Activated CD4-positive, alpha-beta memory T cell treated with anti-CD3 and anti-CD28 coated beads for 36 hours (primary cell): ENCODE measurements at regions not wholly inside any gene's neighbourhood (a gene's known extent, or its start where the extent isn't known, plus 50 kb on each side); places are given as distances from the start of the nearest gene placed in this dataset.
A peak's percentile ranks its signal among the peaks of the same experiment; 100 is the strongest.

ENCODE experiments used
- CTCF ChIA-PET: fragments of 350-600 bp; sonication (Branson Sonifier 250); formaldehyde crosslinking; loops from one replicate; lab custom pipeline; 2021; ENCODE audit warnings: antibody characterized with exemption, inconsistent platforms; lab: Charles Lee
- POLR2A ChIA-PET: fragments of 350-600 bp; sonication (Branson Sonifier 250); formaldehyde crosslinking; loops from one replicate; lab custom pipeline; 2021; ENCODE audit warnings: antibody characterized with exemption; lab: Charles Lee
- DNase-seq: peaks from one replicate; pipeline ENCODE4 v3.0.0-alpha.2; 2020
- H3K27ac Mint-ChIP-seq: one replicate; pipeline ENCODE4 v1.8.0; 2021; ENCODE audit warnings: mixed read lengths
- H3K27me3 Mint-ChIP-seq: one replicate; pipeline ENCODE4 v1.8.0; 2021; ENCODE audit warnings: mixed read lengths
- H3K36me3 Mint-ChIP-seq: one replicate; pipeline ENCODE4 v1.8.0; 2021; ENCODE audit warnings: mixed read lengths
- H3K4me1 Mint-ChIP-seq: one replicate; pipeline ENCODE4 v1.8.0; 2021; ENCODE audit warnings: low read depth, mixed read lengths
- H3K4me3 Mint-ChIP-seq: one replicate; pipeline ENCODE4 v1.8.0; 2021; ENCODE audit warnings: mild to moderate bottlenecking, mixed read lengths
- H3K9me3 Mint-ChIP-seq: one replicate; pipeline ENCODE4 v1.8.0; 2021; ENCODE audit warnings: mixed read lengths
- intact Hi-C: fragments of 100-400 bp; cut with micrococcal nuclease; formaldehyde crosslinking; loops from one replicate; pipeline ENCODE4 v1.15.1; 2023

GRCh38 chr2:155412598-155412997, 714.1 kb downstream of the KCNJ3 start:
- ChIA-PET POLR2A (no interaction called here), CTCF (no interaction called here)
- intact Hi-C loops = no loop called here

GRCh38 chr2:155404433-155405002, 706.0 kb downstream of the KCNJ3 start:
- Mint-ChIP-seq H3K36me3 (no peaks in the 10 kb centered on the region), H3K27me3 (no peaks in the 10 kb centered on the region), H3K27ac (no peak overlapping the region), H3K4me1 (no peaks in the 10 kb centered on the region), H3K9me3 (peaks cover 22% of the 10 kb centered on the region), H3K4me3 (no peak overlapping the region)
- ChIA-PET CTCF (no interaction called here), POLR2A (no interaction called here)
- DNase-seq = no peak
- intact Hi-C loops = no loop called here

More at GRCh38 chr2:155412598-155412997, 714.1 kb downstream of the KCNJ3 start:
- no peaks in the 10 kb centered on the region for H3K36me3 Mint-ChIP-seq
- peaks cover 4% of the 10 kb centered on the region for H3K9me3 Mint-ChIP-seq
- no peak overlapping the region for H3K27ac Mint-ChIP-seq
- DNase-seq = no peak
- no peaks in the 10 kb centered on the region for H3K27me3 Mint-ChIP-seq
- H3K4me1 Mint-ChIP-seq = no peaks in the 10 kb centered on the region
- H3K4me3 Mint-ChIP-seq = no peak overlapping the region

- DNase-seq = no peak
- Mint-ChIP-seq H3K4me1 (no peaks in the 10 kb centered on the region), H3K36me3 (no peaks in the 10 kb centered on the region), H3K27ac (no peak overlapping the region), H3K27me3 (peaks cover 2% of the 10 kb centered on the region), H3K4me3 (no peak overlapping the region), H3K9me3 (no peaks in the 10 kb centered on the region)
- POLR2A ChIA-PET = no interaction called here
- intact Hi-C loops = no loop called here
- CTCF ChIA-PET = no interaction called here
Measured at GRCh38 chr2:155393406-155393805, 694.9 kb downstream of the KCNJ3 start.

DNA sequence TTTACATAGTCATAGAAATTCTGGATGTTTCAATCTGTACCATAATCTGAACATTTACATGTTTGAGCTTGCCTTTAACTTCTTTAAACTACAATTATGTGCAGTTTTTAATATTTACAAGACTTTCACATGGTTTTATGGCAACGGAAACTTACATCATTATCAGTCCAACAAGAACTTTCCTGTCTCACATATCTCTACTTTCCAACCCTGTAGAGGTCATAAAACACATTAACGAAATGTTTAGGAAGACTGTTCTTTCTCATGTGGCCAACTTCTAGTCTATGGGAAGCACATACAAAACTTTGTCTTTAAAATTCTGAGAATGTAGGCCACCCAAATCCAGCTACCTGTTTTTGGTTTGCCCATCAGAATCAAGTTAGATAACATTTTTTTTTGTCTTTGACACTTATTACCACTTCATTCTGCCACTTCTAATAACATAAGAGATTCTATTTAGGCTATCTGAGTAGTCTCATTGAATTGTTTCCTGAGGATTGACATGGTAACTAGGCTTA, 693.2 kb downstream of the KCNJ3 start:
- no peak for DNase-seq
- no peaks in the 10 kb centered on the region for H3K9me3 Mint-ChIP-seq
- H3K36me3 Mint-ChIP-seq = no peaks in the 10 kb centered on the region
- POLR2A ChIA-PET = no interaction called here
- H3K27me3 Mint-ChIP-seq = peaks cover 3% of the 10 kb centered on the region
- intact Hi-C loops = no loop called here
- no peak overlapping the region for H3K4me3 Mint-ChIP-seq
- CTCF ChIA-PET = interaction anchor here (1.0 kb wide), 1 partner anchor 14 kb away, joined by 4 read pairs; no protein-coding TSS in a partner anchor
- H3K27ac Mint-ChIP-seq = no peak overlapping the region
- H3K4me1 Mint-ChIP-seq = no peaks in the 10 kb centered on the region

- intact Hi-C loops = no loop called here
- Mint-ChIP-seq H3K27me3 (peaks cover 3% of the 10 kb centered on the region), H3K4me1 (no peaks in the 10 kb centered on the region), H3K9me3 (no peaks in the 10 kb centered on the region), H3K27ac (no peak overlapping the region), H3K4me3 (no peak overlapping the region), H3K36me3 (no peaks in the 10 kb centered on the region)
- ChIA-PET POLR2A (no interaction called here), CTCF (no interaction called here)
- no peak for DNase-seq
Measured at GRCh38 chr2:155389224-155389623, 690.7 kb downstream of the KCNJ3 start.

- Mint-ChIP-seq H3K4me1 (peaks cover under 1% of the 10 kb centered on the region), H3K27me3 (peaks cover 1% of the 10 kb centered on the region), H3K9me3 (no peaks in the 10 kb centered on the region), H3K27ac (no peak overlapping the region), H3K4me3 (no peak overlapping the region), H3K36me3 (no peaks in the 10 kb centered on the region)
- intact Hi-C loops = no loop called here
- DNase-seq = no peak
- POLR2A ChIA-PET = no interaction called here
- CTCF ChIA-PET = interaction anchor here (0.5 kb wide), 1 partner anchor 16 kb away, joined by 3 read pairs; no protein-coding TSS in a partner anchor
Measured at GRCh38 chr2:155384555-155385123, 686.1 kb downstream of the KCNJ3 start.

DNA sequence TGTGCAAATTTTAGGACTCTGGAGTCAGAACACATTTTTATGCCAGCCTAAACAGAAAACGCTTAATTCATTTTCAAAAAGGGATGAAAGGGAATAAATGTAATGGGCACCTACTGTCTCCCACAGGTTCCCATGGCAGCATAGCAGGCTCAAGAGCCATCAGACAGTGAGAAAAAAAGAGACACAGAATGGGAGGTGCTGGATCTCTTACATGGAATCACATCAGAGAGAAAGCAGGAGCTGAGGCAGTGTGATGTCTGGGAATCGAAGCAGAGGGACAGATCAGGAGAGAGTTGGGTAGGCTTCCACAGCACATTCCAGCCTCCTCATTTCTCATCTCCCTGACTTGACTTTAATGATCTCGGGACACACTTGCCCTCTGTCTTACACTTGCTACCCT, 684.3 kb downstream of the KCNJ3 start:
- CTCF ChIA-PET = no interaction called here
- Mint-ChIP-seq H3K4me1 (peaks cover 15% of the 10 kb centered on the region), H3K36me3 (no peaks in the 10 kb centered on the region), H3K27me3 (peaks cover 1% of the 10 kb centered on the region), H3K27ac (no peak overlapping the region), H3K9me3 (no peaks in the 10 kb centered on the region), H3K4me3 (no peak overlapping the region)
- POLR2A ChIA-PET = no interaction called here
- intact Hi-C loops = no loop called here
- DNase-seq = no peak

GRCh38 chr2:155381436-155381835, 682.9 kb downstream of the KCNJ3 start:
- H3K27me3 Mint-ChIP-seq = no peaks in the 10 kb centered on the region
- intact Hi-C loops = no loop called here
- H3K4me1 Mint-ChIP-seq = peaks cover 20% of the 10 kb centered on the region
- CTCF ChIA-PET = interaction anchor here (0.6 kb wide), 1 partner anchor 12 kb away, joined by 3 read pairs; no protein-coding TSS in a partner anchor
- no peaks in the 10 kb centered on the region for H3K9me3 Mint-ChIP-seq
- no peaks in the 10 kb centered on the region for H3K36me3 Mint-ChIP-seq
- no peak overlapping the region for H3K27ac Mint-ChIP-seq
- no peak overlapping the region for H3K4me3 Mint-ChIP-seq
- DNase-seq = no peak
- POLR2A ChIA-PET = no interaction called here

- no peak overlapping the region for H3K4me3 Mint-ChIP-seq
- no peak overlapping the region for H3K27ac Mint-ChIP-seq
- no peaks in the 10 kb centered on the region for H3K36me3 Mint-ChIP-seq
- DNase-seq = no peak
- no peaks in the 10 kb centered on the region for H3K27me3 Mint-ChIP-seq
- intact Hi-C loops = loop anchor here (2.0 to 5.0 kb wide), 2 partner anchors 1209 to 1678 kb away; no protein-coding TSS in a partner anchor
- ChIA-PET POLR2A (no interaction called here), CTCF (interaction anchor here (0.9 kb wide), 1 partner anchor 1211 kb away, joined by 3 read pairs; no protein-coding TSS in a partner anchor)
- H3K9me3 Mint-ChIP-seq = no peaks in the 10 kb centered on the region
- H3K4me1 Mint-ChIP-seq = peaks cover 20% of the 10 kb centered on the region
Measured at GRCh38 chr2:155379494-155379893, 681.0 kb downstream of the KCNJ3 start.

DNA sequence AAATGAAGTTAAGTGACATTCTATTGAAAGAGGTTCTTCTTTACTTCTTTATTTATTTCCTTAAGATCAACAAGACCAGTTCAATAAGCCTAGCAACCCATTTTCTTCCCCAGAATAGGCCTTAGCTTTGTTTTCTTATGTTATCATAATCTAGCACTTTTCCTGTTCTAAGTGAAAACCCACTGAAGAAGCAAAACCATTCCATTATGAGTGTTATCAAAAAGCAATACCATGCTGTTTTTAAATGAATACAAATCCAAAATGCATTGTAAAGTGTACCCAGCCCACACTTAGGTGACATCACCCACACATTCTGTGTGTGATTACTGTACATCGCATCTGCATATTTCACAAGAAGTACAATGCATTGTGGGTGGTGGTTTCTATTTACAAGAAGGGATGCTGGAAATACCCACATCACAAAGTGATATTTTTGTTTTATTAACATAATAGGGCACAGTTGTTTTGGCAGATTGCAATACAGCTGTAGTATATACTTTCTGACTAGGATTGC, 679.5 kb downstream of the KCNJ3 start:
- no peaks in the 10 kb centered on the region for H3K27me3 Mint-ChIP-seq
- no peaks in the 10 kb centered on the region for H3K9me3 Mint-ChIP-seq
- POLR2A ChIA-PET = no interaction called here
- DNase-seq = peak; percentile 33
- CTCF ChIA-PET = interaction anchor here (0.5 to 3.5 kb wide), 7 partner anchors 37 to 1804 kb away, joined by 3 to 34 read pairs (median 4); no protein-coding TSS in a partner anchor
- H3K36me3 Mint-ChIP-seq = no peaks in the 10 kb centered on the region
- no peak overlapping the region for H3K4me3 Mint-ChIP-seq
- peak overlapping the region; percentile 34 for H3K27ac Mint-ChIP-seq
- peaks cover 20% of the 10 kb centered on the region for H3K4me1 Mint-ChIP-seq
- intact Hi-C loops = loop anchor here (1.0 to 5.0 kb wide), 6 partner anchors 438 to 1816 kb away; partner anchors contain the start of gene NR4A2

GRCh38 chr2:155377266-155377680, 678.8 kb downstream of the KCNJ3 start:
- H3K9me3 Mint-ChIP-seq = no peaks in the 10 kb centered on the region
- peaks cover 20% of the 10 kb centered on the region for H3K4me1 Mint-ChIP-seq
- CTCF ChIA-PET = interaction anchor here (0.5 to 3.5 kb wide), 9 partner anchors 14 to 1817 kb away, joined by 3 to 34 read pairs (median 3); no protein-coding TSS in a partner anchor
- no peak for DNase-seq
- H3K27me3 Mint-ChIP-seq = no peaks in the 10 kb centered on the region
- no peak overlapping the region for H3K27ac Mint-ChIP-seq
- POLR2A ChIA-PET = no interaction called here
- no peak overlapping the region for H3K4me3 Mint-ChIP-seq
- intact Hi-C loops = loop anchor here (1.0 to 5.0 kb wide), 3 partner anchors 1516 to 1817 kb away; no protein-coding TSS in a partner anchor
- H3K36me3 Mint-ChIP-seq = no peaks in the 10 kb centered on the region

DNA sequence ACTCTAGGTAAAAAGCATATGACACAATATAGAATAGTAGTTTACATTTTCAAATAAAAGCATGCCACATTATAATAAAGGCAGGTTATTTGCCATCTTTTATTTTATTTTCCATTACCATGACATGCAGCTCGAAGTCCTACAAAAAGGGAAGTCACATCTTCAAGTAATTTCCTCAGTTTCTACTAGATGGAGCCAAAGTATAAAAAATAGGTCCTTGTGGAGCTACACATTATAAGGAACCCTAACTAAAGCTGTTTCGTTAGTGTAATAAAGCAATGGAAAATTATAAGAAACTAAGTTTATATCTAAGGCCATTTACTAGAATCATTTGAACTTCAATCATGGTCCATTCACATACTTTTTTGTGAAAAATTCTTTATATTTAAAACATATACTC, 674.5 kb downstream of the KCNJ3 start:
- intact Hi-C loops = no loop called here
- ChIA-PET POLR2A (no interaction called here), CTCF (interaction anchor here (0.9 to 1.3 kb wide), 3 partner anchors 9 to 1932 kb away, joined by 3 to 5 read pairs (median 4); no protein-coding TSS in a partner anchor)
- Mint-ChIP-seq H3K36me3 (no peaks in the 10 kb centered on the region), H3K9me3 (no peaks in the 10 kb centered on the region), H3K4me1 (peaks cover 8% of the 10 kb centered on the region), H3K27ac (no peak overlapping the region), H3K27me3 (no peaks in the 10 kb centered on the region), H3K4me3 (no peak overlapping the region)
- no peak for DNase-seq
